GM06990 (cell line): ENCODE measurements at regions not wholly inside any gene's neighbourhood (a gene's known extent, or its start where the extent isn't known, plus 50 kb on each side); places are given as distances from the start of the nearest gene placed in this dataset.

ENCODE experiments used
- DNase-seq: peaks from one replicate; pipeline ENCODE4 v3.0.0-alpha.2; 2011; ENCODE audit not compliant: insufficient read length; ENCODE audit errors: extremely low read depth
- H3K27me3 ChIP-seq: replicated peaks from 2 replicates; pipeline ENCODE4 v1.6.0; 2011; ENCODE audit warnings: low read length; ENCODE audit not compliant: control insufficient read depth, insufficient read depth
- H3K36me3 ChIP-seq: 2 replicates; pipeline ENCODE4 v1.5.1; 2011; ENCODE audit warnings: low read length; ENCODE audit not compliant: control insufficient read depth, insufficient read depth
- H3K4me3 ChIP-seq: replicated peaks from 2 replicates; pipeline ENCODE4 v1.5.1; 2011; ENCODE audit warnings: low read depth, mild to moderate bottlenecking, control low read depth, low read length
- TF ChIP-seq, protein P1 (sequence below): IDR thresholded peaks from 2 replicates; pipeline ENCODE4 v1.5.1; 2011; ENCODE audit warnings: low read length, control low read depth, mild to moderate bottlenecking, inconsistent platforms; ENCODE audit not compliant: insufficient read depth, poor library complexity, severe bottlenecking

DNA sequence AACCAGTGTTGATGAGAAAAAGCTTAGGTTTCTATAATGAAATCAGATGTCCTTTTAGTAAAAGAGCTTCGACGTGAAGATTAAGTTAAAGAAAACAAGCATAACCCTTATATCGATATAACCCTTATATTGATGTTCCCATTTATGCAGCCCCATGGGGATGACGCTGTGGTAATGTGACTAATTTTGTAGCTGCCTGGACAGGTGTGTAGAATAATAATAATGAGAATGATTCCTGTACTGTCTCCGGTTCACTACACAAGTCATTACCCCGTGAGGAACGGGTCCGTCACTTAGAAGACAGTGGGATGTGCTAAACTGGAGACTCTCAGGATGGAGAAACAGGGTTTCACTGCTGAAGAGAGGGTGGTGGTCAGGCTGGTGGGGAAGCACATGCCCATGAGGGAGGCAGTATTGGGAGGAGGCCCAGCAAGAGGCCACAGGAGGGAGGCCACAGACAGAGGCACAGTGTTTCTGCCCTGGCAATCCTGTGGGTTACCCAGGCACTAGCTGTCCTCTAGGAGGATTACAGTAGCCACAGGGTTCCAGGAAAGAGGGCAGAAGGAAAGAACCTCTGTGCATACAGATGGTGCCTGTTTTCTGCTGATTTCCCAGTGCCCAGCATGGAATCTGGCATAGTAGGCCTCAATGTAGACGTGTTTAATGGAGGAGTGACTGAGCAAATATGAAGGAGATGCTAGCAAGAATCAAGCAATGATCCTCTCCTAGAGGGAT, 191.1 kb upstream of the TSC22D2 start:
- DNase-seq: no peak
- no peak overlapping the region for H3K4me3 ChIP-seq
- no peaks in the 10 kb centered on the region for H3K27me3 ChIP-seq
- TF ChIP-seq, protein P1, sequence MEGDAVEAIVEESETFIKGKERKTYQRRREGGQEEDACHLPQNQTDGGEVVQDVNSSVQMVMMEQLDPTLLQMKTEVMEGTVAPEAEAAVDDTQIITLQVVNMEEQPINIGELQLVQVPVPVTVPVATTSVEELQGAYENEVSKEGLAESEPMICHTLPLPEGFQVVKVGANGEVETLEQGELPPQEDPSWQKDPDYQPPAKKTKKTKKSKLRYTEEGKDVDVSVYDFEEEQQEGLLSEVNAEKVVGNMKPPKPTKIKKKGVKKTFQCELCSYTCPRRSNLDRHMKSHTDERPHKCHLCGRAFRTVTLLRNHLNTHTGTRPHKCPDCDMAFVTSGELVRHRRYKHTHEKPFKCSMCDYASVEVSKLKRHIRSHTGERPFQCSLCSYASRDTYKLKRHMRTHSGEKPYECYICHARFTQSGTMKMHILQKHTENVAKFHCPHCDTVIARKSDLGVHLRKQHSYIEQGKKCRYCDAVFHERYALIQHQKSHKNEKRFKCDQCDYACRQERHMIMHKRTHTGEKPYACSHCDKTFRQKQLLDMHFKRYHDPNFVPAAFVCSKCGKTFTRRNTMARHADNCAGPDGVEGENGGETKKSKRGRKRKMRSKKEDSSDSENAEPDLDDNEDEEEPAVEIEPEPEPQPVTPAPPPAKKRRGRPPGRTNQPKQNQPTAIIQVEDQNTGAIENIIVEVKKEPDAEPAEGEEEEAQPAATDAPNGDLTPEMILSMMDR: no peak
- no peaks in the 10 kb centered on the region for H3K36me3 ChIP-seq

DNA sequence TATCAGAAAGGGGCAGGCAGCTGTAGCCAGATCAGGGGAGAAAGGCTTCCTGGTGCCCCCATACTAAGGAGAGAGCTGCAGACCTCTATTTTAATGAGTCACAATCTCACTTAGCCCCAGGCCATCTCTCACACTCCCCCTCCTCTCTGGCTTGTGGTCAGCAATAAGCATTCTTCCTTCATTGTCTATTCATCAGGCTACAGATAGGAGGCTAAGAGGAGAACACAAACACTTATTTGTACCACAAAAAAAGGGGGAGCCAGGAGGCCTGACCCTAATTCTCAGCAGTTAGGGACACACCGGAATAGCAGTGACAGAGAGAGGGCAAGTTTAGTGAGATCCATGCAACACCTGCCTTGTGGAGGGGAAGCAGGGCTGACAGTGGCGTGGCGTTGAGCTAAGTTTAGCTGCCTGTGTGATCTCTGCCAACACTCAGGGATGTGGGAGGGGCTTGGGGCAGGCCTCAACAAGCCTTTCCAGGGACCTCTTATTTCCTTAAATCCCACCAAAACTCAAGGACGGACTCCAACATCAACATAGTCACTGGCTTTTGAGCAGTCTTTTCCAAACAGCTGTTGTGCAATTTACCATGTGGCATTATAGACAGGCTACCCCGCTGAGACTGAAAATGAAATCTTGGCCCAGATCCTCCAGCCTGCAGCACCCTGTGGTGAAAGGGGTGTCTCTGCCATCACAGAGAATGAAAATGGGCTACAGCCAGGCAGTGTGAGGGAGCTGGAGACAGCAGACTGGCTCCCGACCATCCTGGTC, 191.9 kb upstream of the TSC22D2 start:
- H3K27me3 ChIP-seq: no peaks in the 10 kb centered on the region
- no peak for DNase-seq
- H3K36me3 ChIP-seq: no peaks in the 10 kb centered on the region
- TF ChIP-seq, protein P1: no peak
- H3K4me3 ChIP-seq: no peak overlapping the region

DNA sequence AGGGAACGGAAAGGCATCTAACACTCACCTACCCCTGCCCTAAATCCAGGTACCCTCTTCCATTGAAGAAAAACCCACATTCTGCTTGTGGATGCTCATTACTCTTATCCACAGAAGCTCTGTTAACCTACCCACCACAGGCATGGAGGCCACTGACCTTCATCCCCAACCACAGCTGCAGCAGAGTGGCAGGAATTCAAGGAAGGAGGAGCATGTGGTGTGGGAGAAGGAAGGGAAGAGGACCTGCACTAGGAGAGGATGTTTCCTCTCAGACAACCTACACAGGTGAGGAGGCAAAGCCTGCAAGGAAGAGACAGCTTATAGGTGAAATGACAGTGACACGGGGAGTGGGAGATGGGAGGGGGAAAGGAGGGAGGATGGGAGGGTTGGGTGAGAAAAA, 192.5 kb upstream of the TSC22D2 start:
- no peak for DNase-seq
- H3K4me3 ChIP-seq: no peak overlapping the region
- TF ChIP-seq, protein P1: no peak

DNA sequence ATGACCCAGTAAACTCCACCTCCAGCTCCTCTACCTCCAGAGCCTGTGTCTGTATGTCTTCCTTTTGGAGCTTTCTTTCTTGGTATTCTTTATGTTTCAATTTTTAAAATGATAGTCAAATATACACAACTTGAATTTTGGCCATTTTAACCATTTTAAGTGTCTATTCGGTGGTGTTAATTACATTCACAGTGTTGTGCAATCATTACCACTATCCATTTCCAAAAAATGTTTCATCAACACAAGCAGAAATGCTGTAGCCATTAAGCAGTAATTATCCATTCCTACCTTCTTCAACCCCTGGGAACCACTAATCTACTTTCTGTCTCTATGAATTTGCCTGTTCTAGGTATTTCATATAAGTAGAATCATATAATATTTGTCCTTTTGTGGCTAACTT, 194.5 kb upstream of the TSC22D2 start:
- Histone ChIP-seq H3K27me3 (no peaks in the 10 kb centered on the region), H3K4me3 (no peak overlapping the region), H3K36me3 (no peaks in the 10 kb centered on the region)
- TF ChIP-seq, protein P1: no peak
- no peak for DNase-seq

More for the DNA sequence above, 192.5 kb upstream of the TSC22D2 start:
- Histone ChIP-seq H3K36me3 (no peaks in the 10 kb centered on the region), H3K27me3 (no peaks in the 10 kb centered on the region)

DNA sequence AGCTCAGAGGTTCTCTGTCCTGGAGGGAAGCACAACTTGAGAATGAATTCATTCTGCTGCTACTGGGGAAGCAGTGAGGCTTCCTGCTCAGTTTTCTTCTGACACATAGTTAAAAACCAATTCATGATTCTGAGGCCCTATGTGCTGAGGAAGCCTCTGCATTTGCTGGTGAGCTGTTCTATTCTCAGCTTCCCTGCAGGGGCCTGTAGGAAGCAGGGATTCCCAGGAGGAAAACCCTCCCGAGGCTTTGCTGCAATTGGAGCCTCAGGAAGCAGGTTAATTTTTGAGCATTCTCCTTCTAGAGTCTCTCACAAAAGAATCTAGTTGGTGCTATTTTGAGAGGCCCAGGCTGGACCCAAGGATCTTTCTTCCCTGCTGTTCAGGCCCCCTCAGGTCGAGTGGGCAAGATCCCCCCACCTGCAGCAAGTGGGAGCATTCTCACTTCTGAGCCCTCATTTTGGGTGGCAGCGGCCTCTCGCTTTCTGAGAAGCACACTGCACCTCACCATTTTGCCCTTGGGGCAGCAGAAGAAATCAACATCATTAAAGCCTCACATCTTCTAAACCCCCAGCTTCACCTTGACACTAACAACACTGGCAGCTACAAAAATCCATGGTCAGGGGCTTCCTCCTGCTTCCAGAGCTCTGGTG, 197.5 kb upstream of the TSC22D2 start:
- DNase-seq: no peak
- no peaks in the 10 kb centered on the region for H3K27me3 ChIP-seq
- TF ChIP-seq, protein P1: no peak
- H3K36me3 ChIP-seq: no peaks in the 10 kb centered on the region
- H3K4me3 ChIP-seq: no peak overlapping the region
